NT2/D1 (cell line): ENCODE measurements at regions not wholly inside any gene's neighbourhood (a gene's known extent, or its start where the extent isn't known, plus 50 kb on each side); places are given as distances from the start of the nearest gene placed in this dataset.

ENCODE experiments used
- SUZ12 ChIP-seq: IDR thresholded peaks from 2 replicates; pipeline ENCODE4 v1.6.1; 2011; ENCODE audit not compliant: insufficient read length, insufficient read depth; ENCODE audit errors: extremely low read depth
- YY1 ChIP-seq: IDR thresholded peaks from 2 replicates; pipeline ENCODE4 v1.6.1; 2011; ENCODE audit not compliant: insufficient read length, insufficient read depth
- ZNF274 ChIP-seq: IDR thresholded peaks from 2 replicates; pipeline ENCODE4 v1.6.1; 2011; ENCODE audit warnings: mild to moderate bottlenecking, low read depth, low read length

- TF ChIP-seq ZNF274, result no peak
- no peak for TF ChIP-seq SUZ12
- no peak for TF ChIP-seq YY1
Observed at GRCh38 chr12:72102150-72102549, 163.5 kb downstream of the TPH2 start.
